ENCODE measurements at regions not wholly inside any gene's neighbourhood (a gene's known extent, or its start where the extent isn't known, plus 50 kb on each side); places are given as distances from the start of the nearest gene placed in this dataset.
"Not testable (repeated sequence)": the region's sequence is repeated elsewhere in the genome, so short reads cannot be mapped to it uniquely, and the experiment has no call there.

GRCh38 chr12:124384299-124384894 is 89.5 kb downstream of the RFLNA start:
- no peak for DNase-seq (ENCODE audit: low read depth, low spot score)

- DNase-seq (ENCODE audit: low read depth, low spot score): no peak
These were observed 88.1 kb downstream of the RFLNA start for GRCh38 chr12:124383028-124383427.

GRCh38 chr12:124381456-124382296 is 86.8 kb downstream of the RFLNA start:
- no peak for DNase-seq (ENCODE audit: low read depth, low spot score)

- DNase-seq (ENCODE audit: low read depth, low spot score): no peak
These were observed 86.0 kb downstream of the RFLNA start for GRCh38 chr12:124380796-124381455.

- no peak for DNase-seq (ENCODE audit: low read depth, low spot score)
These were observed 85.3 kb downstream of the RFLNA start for GRCh38 chr12:124379938-124380754.

- no peak for DNase-seq (ENCODE audit: low read depth, low spot score)
These were observed 84.6 kb downstream of the RFLNA start for GRCh38 chr12:124379379-124379937.

GRCh38 chr12:124378926-124379325 is 84.0 kb downstream of the RFLNA start:
- DNase-seq (ENCODE audit: low read depth, low spot score): no peak

- no peak for DNase-seq (ENCODE audit: low read depth, low spot score)
These were observed 83.2 kb downstream of the RFLNA start for GRCh38 chr12:124377981-124378509.

GRCh38 chr12:124376435-124376834 is 81.5 kb downstream of the RFLNA start:
- no peak for DNase-seq (ENCODE audit: low read depth, low spot score)

- DNase-seq (ENCODE audit: low read depth, low spot score): no peak
These were observed 80.9 kb downstream of the RFLNA start for GRCh38 chr12:124375789-124376175.

GRCh38 chr12:124375141-124375788 is 80.4 kb downstream of the RFLNA start:
- DNase-seq (ENCODE audit: low read depth, low spot score): no peak

- no peak for DNase-seq (ENCODE audit: low read depth, low spot score)
These were observed 79.7 kb downstream of the RFLNA start for GRCh38 chr12:124374567-124374966.

GRCh38 chr12:124374147-124374546 is 79.3 kb downstream of the RFLNA start:
- DNase-seq (ENCODE audit: low read depth, low spot score): no peak

- DNase-seq (ENCODE audit: low read depth, low spot score): not testable (repeated sequence)
These were observed 78.8 kb downstream of the RFLNA start for GRCh38 chr12:124373701-124374100.

GRCh38 chr12:124372831-124373230 is 77.9 kb downstream of the RFLNA start:
- no peak for DNase-seq (ENCODE audit: low read depth, low spot score)

GRCh38 chr12:124371970-124372555 is 77.2 kb downstream of the RFLNA start:
- no peak for DNase-seq (ENCODE audit: low read depth, low spot score)

- DNase-seq (ENCODE audit: low read depth, low spot score): no peak
These were observed 76.5 kb downstream of the RFLNA start for GRCh38 chr12:124371366-124371765.

GRCh38 chr12:124370851-124371250 is 76.0 kb downstream of the RFLNA start:
- no peak for DNase-seq (ENCODE audit: low read depth, low spot score)

- DNase-seq (ENCODE audit: low read depth, low spot score): no peak
These were observed 75.5 kb downstream of the RFLNA start for GRCh38 chr12:124370384-124370783.

GRCh38 chr12:124369827-124370378 is 75.0 kb downstream of the RFLNA start:
- no peak for DNase-seq (ENCODE audit: low read depth, low spot score)

Data from iPS DF 19.7 (cell line).